ENCODE measurements at regions not wholly inside any gene's neighbourhood (a gene's known extent, or its start where the extent isn't known, plus 50 kb on each side); places are given as distances from the start of the nearest gene placed in this dataset.
A peak's percentile ranks its signal among the peaks of the same experiment; 100 is the strongest.
"Not testable (repeated sequence)": the region's sequence is repeated elsewhere in the genome, so short reads cannot be mapped to it uniquely, and the experiment has no call there.

DNA sequence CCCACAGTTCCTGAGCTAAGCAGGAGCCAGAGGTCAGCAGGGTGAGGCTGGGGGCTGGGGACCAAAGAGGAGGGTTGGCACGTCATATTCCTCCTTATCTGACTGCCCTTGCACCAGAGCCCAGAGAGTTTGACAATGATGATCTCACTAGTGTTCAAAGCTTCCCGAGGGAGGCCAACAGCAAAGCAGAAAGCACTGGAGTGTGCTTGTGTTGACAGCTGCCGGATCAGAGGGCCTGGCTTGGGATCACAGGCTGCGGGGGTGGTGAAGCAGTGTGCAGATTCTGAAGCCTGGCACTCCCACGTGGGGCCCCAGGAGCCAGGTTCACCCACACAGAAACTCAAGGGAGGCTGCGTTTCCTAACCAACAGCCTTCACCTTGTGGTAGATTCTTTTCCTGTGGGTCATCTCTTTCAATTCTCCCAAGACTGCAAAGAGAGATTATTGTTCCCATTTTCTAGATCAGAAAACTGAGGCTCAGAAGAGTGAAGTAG lies 89.8 kb downstream of the TRIM43 start:
- not testable (repeated sequence) for DNase-seq (ENCODE audit: low spot score)

DNA sequence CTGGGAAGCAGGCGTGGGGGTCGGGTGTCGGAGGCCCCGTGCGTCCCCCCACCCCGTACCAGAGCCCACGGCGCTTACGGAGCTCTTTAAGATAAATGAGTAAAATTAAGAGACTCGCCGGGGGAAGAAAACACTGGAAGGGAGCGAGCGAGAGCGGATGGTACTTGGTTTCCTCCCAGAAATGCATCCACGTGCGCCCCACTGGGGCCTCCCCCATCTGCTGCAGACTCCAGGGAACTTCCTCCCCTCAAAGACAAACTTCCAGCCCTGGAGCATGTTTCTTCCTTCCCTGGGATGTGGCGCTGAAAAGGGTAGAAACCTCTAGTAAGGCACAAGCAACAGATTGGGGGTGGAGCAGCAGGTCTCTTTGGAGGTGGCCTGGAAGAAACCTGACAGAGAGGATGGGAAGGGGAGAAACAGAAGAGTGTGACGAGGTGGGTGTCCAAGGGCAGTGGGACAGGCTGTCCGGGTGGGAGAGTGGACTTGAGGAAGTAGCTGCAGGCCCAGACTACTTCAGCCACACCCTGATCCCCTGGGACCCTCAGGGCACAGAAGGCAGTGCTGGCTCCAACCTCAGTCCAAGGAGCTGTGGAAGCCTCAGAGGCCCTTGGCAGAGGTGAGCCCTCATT lies 91.2 kb downstream of the TRIM43 start:
- not testable (repeated sequence) for DNase-seq (ENCODE audit: low spot score); H3K9me3 ChIP-seq (ENCODE audit: control insufficient read depth in 4 of 4, low read length in 3 of 4); H3K27me3 ChIP-seq (ENCODE audit: control insufficient read depth in 4 of 4, insufficient read depth in 4 of 4, low read length in 3 of 4); H3K36me3 ChIP-seq (ENCODE audit: control insufficient read depth in 4 of 4, insufficient read depth in 3 of 4, low read depth in 1 of 4, low read length in 3 of 4)
- Histone ChIP-seq H3K4me1 (ENCODE audit: control insufficient read depth in 4 of 4, insufficient read depth in 4 of 4, low read length in 3 of 4) (peaks cover 5 to 40% (median 32%) of the 10 kb centered on the region in 4 donors), H3K9ac (ENCODE audit: low read depth in 1 of 2, low read length in 2 of 2) (peak overlapping the region in 1 of 2 donors; percentile 39), H3K4me3 (ENCODE audit: low read depth in 1 of 3, low read length in 3 of 3) (peak overlapping the region in 2 of 3 donors; percentile 52 to 61), H3K27ac (ENCODE audit: low read depth in 1 of 2, low read length in 2 of 2) (peak overlapping the region; percentile 56 to 69)
- 8% methylated on average over 19 of the region's 19 CpGs for WGBS

More for the DNA sequence above, 89.8 kb downstream of the TRIM43 start:
- not testable (repeated sequence) for H3K4me3 ChIP-seq (ENCODE audit: low read depth in 1 of 3, low read length in 3 of 3); H3K27me3 ChIP-seq (ENCODE audit: control insufficient read depth in 4 of 4, insufficient read depth in 4 of 4, low read length in 3 of 4); H3K9me3 ChIP-seq (ENCODE audit: control insufficient read depth in 4 of 4, low read length in 3 of 4); H3K9ac ChIP-seq (ENCODE audit: low read depth in 1 of 2, low read length in 2 of 2); H3K36me3 ChIP-seq (ENCODE audit: control insufficient read depth in 4 of 4, insufficient read depth in 3 of 4, low read depth in 1 of 4, low read length in 3 of 4)
- peak; percentile 57 to 85 for TF ChIP-seq EGR1 (IDR thresholded peaks at IDR 0.05; ENCODE audit: low read depth in 2 of 2)
- peak in 1 of 2 donors; percentile 67 for TF ChIP-seq RXRA (IDR thresholded peaks at IDR 0.05)
- peak; percentile 18 to 32 for TF ChIP-seq HNF4A (conservative IDR thresholded peaks at IDR 0.05)
- TF ChIP-seq SP1 (IDR thresholded peaks at IDR 0.05): peak; percentile 29
- TF ChIP-seq JUND (IDR thresholded peaks at IDR 0.05): peak in 1 of 2 donors; percentile 43
- Histone ChIP-seq H3K4me1 (ENCODE audit: control insufficient read depth in 4 of 4, insufficient read depth in 4 of 4, low read length in 3 of 4) (peaks cover 0 to 34% (median 28%) of the 10 kb centered on the region in 4 donors), H3K27ac (ENCODE audit: low read depth in 1 of 2, low read length in 2 of 2) (peak overlapping the region in 1 of 2 donors; percentile 56)
- 21% methylated on average over 6 of the region's 6 CpGs for WGBS

DNA sequence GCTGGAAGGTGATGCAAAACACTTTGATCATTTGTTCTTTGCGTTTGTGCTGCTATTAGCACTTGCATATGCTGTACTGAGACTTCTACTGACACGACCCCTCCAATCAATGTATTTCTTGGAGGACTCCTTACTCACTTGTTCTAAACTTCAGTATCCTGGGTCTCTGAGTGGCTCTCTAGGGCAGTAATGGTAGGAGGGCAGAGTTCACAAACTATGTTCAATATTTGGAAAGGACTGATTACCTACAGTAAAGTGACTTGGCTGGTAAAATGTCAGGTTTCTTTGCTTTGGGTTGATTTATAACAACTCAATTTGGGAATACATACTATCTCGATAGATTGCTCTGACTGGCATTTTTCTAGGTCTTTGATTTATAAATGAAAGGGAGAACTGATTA lies 93.7 kb downstream of the TRIM43 start:
- Histone ChIP-seq H3K4me1 (ENCODE audit: control insufficient read depth in 4 of 4, insufficient read depth in 4 of 4, low read length in 3 of 4) (peaks cover 5 to 46% (median 35%) of the 10 kb centered on the region in 4 donors), H3K36me3 (ENCODE audit: control insufficient read depth in 4 of 4, insufficient read depth in 3 of 4, low read depth in 1 of 4, low read length in 3 of 4) (no peaks in the 10 kb centered on the region), H3K9me3 (ENCODE audit: control insufficient read depth in 4 of 4, low read length in 3 of 4) (no peaks in the 10 kb centered on the region), H3K9ac (ENCODE audit: low read depth in 1 of 2, low read length in 2 of 2) (no peak overlapping the region), H3K27me3 (ENCODE audit: control insufficient read depth in 4 of 4, insufficient read depth in 4 of 4, low read length in 3 of 4) (no peaks in the 10 kb centered on the region), H3K27ac (ENCODE audit: low read depth in 1 of 2, low read length in 2 of 2) (peak overlapping the region; percentile 7 to 25), H3K4me3 (ENCODE audit: low read depth in 1 of 3, low read length in 3 of 3) (no peak overlapping the region)
- DNase-seq (ENCODE audit: low spot score): no peak
- peak; percentile 84 for TF ChIP-seq YY1 (IDR thresholded peaks at IDR 0.05)
- peak; percentile 52 to 62 for TF ChIP-seq HNF4A (conservative IDR thresholded peaks at IDR 0.05)
- no peak for TF ChIP-seq GABPA (IDR thresholded peaks at IDR 0.05 in 1 of 2, conservative IDR thresholded peaks at IDR 0.05 in 1 of 2)
- TF ChIP-seq, protein P1, sequence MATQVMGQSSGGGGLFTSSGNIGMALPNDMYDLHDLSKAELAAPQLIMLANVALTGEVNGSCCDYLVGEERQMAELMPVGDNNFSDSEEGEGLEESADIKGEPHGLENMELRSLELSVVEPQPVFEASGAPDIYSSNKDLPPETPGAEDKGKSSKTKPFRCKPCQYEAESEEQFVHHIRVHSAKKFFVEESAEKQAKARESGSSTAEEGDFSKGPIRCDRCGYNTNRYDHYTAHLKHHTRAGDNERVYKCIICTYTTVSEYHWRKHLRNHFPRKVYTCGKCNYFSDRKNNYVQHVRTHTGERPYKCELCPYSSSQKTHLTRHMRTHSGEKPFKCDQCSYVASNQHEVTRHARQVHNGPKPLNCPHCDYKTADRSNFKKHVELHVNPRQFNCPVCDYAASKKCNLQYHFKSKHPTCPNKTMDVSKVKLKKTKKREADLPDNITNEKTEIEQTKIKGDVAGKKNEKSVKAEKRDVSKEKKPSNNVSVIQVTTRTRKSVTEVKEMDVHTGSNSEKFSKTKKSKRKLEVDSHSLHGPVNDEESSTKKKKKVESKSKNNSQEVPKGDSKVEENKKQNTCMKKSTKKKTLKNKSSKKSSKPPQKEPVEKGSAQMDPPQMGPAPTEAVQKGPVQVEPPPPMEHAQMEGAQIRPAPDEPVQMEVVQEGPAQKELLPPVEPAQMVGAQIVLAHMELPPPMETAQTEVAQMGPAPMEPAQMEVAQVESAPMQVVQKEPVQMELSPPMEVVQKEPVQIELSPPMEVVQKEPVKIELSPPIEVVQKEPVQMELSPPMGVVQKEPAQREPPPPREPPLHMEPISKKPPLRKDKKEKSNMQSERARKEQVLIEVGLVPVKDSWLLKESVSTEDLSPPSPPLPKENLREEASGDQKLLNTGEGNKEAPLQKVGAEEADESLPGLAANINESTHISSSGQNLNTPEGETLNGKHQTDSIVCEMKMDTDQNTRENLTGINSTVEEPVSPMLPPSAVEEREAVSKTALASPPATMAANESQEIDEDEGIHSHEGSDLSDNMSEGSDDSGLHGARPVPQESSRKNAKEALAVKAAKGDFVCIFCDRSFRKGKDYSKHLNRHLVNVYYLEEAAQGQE (IDR thresholded peaks at IDR 0.05): no peak
- peak in 1 of 2 donors; percentile 54 for TF ChIP-seq RXRA (IDR thresholded peaks at IDR 0.05)
- TF ChIP-seq, protein P2, sequence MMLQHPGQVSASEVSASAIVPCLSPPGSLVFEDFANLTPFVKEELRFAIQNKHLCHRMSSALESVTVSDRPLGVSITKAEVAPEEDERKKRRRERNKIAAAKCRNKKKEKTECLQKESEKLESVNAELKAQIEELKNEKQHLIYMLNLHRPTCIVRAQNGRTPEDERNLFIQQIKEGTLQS (IDR thresholded peaks at IDR 0.05): no peak
- TF ChIP-seq MAX (IDR thresholded peaks at IDR 0.05): no peak
- TF ChIP-seq JUND (IDR thresholded peaks at IDR 0.05): peak in 1 of 2 donors; percentile 23
- TF ChIP-seq NR2F2 (IDR thresholded peaks at IDR 0.05): no peak
- no peak for TF ChIP-seq FOXA2 (IDR thresholded peaks at IDR 0.05)
- TF ChIP-seq TAF1 (conservative IDR thresholded peaks at IDR 0.05): no peak
- TF ChIP-seq SP1 (IDR thresholded peaks at IDR 0.05): peak; percentile 25
- TF ChIP-seq CTCF (IDR thresholded peaks at IDR 0.05; ENCODE audit: low read depth, low read length, missing input control): no peak
- TF ChIP-seq HNF4G (IDR thresholded peaks at IDR 0.05): no peak
- TF ChIP-seq EGR1 (IDR thresholded peaks at IDR 0.05; ENCODE audit: low read depth in 2 of 2): no peak
- no peak for TF ChIP-seq ZBTB33 (IDR thresholded peaks at IDR 0.05)
- TF ChIP-seq FOXA1 (IDR thresholded peaks at IDR 0.05): no peak
- WGBS: 37% methylated on average over 3 of the region's 3 CpGs

All from liver (tissue), 8 donors.